IPS-11a (cell line): ENCODE measurements at regions not wholly inside any gene's neighbourhood (a gene's known extent, or its start where the extent isn't known, plus 50 kb on each side); places are given as distances from the start of the nearest gene placed in this dataset.

ENCODE experiments used
- H3K4me3 ChIP-seq: one replicate; pipeline ENCODE4 v1.5.1; 2013; ENCODE audit warnings: low read depth, low read length, control low read depth

GRCh38 chrX:40457406-40457805, 123.4 kb upstream of the ATP6AP2 start:
- no peak overlapping the region for H3K4me3 ChIP-seq

GRCh38 chrX:40452031-40452430, 128.7 kb upstream of the ATP6AP2 start:
- no peak overlapping the region for H3K4me3 ChIP-seq

DNA sequence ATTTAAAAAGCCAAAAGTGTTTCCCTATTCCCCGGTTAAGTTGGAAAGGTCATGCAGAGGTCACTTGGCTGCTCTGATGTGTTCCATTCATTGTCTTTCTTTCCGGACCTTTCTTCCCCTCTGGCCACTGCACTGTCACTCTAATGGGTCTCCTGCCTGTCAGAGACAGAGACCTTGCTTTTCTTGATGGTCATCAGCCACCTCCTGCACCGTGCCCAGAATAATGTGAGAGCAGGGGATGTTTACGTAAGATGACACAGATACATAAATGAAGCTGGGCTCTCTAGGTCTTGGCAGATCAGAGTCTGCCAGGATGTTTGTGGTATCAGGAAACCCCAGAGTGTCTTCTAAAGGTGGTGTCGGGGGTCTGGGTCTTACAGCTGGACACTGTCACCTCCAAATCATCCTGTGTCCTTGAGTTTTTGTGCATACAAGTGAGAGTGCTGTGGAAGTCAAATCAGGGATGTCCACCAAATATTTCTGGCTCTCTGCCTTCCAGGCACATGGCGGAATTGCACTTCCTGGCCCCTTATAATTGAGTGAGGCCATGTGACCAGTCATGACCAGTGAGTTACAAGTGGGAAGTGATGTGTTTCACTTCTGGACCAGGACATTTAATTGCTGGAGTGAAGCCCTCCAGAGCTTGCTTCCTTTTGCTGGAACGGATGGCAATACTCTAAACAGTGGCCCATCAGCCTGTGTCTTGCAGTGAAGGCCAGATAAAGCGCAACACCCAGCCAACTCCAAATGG, 130.6 kb upstream of the ATP6AP2 start:
- no peak overlapping the region for H3K4me3 ChIP-seq

- no peak overlapping the region for H3K4me3 ChIP-seq
These were observed 131.4 kb upstream of the ATP6AP2 start for GRCh38 chrX:40449396-40449795.

DNA sequence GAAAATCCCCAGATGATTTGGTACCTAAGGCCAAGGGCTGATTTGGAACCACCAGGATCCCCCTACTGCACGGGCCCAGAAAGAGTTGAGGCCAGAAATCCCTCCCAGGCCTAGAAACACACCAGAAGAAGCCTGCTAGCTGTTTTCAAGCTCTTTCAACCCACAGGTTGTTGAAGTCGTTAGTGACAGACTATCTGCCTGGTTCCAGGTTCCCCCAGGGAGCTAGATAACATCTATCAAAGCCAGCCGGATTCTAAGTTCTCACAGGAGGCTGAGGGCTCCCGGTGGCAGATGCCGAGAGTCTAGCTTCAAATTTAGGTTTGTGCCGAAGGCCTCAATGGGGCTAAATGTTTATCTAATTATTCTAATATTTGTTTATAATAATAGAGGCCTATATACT, 132.0 kb upstream of the ATP6AP2 start:
- H3K4me3 ChIP-seq = no peak overlapping the region

GRCh38 chrX:40446921-40447320, 133.8 kb upstream of the ATP6AP2 start:
- H3K4me3 ChIP-seq = no peak overlapping the region

GRCh38 chrX:40445691-40446090, 135.1 kb upstream of the ATP6AP2 start:
- no peak overlapping the region for H3K4me3 ChIP-seq

DNA sequence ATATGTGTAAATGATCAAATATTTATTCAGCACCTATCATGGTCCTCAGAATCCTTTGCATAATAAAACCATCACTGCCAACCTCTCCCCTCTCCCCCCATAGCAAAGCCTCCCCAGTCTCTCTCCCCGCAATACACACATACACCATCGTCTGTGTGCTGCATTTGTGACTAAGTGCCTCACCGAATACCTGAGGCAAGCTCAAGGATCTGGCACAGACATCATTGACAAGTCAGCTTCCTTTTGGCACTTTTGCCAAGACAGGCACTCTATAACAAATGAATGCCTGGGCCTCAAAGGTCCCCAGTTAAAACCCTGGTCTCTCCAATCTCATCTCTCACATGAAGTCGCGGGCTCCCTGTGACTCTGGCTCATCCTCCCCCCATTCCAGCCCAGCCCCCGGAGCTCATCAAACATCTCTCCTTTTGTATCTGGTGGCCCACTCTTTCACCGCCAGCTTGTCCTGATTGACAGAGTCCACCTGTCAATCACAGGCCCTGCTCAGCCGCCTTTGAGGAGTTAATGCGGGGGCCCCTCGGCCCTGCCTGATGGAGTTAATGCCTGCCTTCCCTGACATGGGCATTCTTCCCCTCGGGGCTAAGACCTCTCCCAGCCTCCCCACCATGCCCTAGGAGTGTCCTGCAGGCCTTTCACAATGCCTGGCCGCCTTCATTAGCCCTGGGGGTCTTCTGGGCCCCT, 135.8 kb upstream of the ATP6AP2 start:
- H3K4me3 ChIP-seq = no peak overlapping the region

DNA sequence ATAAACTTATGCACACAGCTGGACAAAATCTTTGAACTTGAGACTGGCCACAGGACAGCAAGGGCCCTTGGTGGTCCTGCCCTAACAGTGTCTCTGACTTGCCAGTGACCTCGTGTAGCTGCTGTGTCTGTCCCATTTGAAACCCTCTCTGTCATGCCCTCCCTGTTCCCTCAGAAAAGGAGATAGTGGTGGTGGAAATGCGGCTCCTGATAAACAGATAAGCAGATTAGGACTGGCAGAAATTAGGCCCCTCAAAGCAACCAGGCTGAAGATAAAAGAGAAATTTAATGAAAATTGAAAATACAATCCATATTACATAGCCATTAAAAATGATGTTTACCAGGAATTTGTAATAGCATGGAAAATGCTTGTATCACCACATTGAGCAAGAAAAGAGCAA, 136.6 kb upstream of the ATP6AP2 start:
- H3K4me3 ChIP-seq = no peak overlapping the region

GRCh38 chrX:40440866-40441265, 139.9 kb upstream of the ATP6AP2 start:
- H3K4me3 ChIP-seq = no peak overlapping the region

GRCh38 chrX:40439625-40440532, 140.9 kb upstream of the ATP6AP2 start:
- H3K4me3 ChIP-seq = no peak overlapping the region

DNA sequence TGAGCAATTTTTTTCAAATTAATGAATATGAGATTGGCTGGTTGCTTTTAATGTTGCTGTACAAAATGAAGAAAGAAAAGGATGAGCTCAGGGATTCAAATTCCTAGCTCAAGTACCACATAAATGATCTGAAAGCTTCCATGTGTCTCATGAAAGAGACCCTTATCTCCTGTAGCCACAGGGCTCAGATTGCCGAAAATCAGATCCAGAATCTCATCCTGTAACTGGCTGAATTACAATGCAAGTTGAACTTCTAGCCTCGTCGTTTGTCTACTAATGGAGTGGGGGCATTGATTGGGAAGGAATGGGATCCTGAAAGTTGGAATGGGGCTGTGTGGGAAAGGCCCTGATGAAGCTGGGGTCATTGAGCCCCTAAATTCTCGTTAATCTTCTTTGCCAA, 143.4 kb upstream of the ATP6AP2 start:
- no peak overlapping the region for H3K4me3 ChIP-seq

DNA sequence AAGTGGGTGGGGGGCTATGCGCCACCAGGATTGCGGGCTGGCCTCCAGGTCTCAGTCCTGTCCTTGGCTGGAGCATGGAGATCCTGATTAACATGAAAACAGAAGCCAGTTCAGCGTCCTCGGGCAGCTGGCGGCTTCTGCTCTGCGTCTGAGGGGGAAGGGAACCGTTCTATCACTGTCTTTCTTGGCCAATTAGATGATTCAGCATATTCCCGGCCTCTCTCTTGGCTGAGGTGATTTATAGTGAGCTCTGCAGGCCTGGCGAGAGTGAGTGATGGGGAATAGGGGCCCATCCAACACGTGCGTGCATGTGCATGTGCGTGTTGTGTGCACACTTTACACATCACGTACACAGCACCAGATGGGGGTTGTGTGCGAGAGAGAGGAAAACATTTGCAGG, 145.8 kb upstream of the ATP6AP2 start:
- H3K4me3 ChIP-seq = no peak overlapping the region

DNA sequence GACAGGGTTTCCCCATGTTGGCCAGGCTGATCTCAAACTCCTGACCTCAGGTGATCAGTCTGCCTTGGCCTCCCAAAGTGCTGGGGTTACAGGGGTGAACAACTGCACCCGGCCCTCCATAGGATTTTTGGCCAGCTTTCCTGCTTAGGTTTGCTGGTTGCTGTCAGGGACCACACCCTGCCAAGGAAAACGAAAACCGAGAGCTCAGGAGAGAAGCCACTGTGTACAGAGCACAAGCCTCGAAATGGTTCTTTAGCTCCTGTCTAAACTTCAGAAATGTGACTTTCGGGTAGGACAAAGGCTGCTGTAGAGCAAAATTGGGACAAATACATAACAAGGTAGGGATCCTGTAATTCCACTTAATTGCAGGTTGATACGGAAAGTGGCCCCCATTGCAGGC, 146.3 kb upstream of the ATP6AP2 start:
- H3K4me3 ChIP-seq = no peak overlapping the region

DNA sequence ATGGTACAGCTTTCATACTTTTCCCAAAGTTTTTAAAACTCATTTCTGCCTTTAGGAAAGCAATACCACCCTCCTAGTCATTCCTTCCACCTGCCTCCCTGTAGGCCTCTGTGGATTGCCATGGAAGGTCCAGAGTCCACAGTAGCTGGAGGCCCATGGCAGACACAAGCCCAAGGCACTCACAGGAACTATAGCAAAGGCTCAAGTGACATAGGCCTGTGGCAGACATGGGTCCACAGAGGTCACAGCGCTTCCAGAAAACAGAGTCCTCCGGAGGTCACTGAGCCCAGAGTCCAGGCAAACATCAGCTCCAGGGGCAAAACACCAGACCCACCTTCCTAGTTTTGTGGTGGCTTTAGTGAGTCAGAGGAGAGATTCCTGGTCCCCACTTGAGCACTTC, 147.6 kb upstream of the ATP6AP2 start:
- H3K4me3 ChIP-seq = no peak overlapping the region

- no peak overlapping the region for H3K4me3 ChIP-seq
These were observed 156.5 kb upstream of the ATP6AP2 start for GRCh38 chrX:40424259-40424658.

GRCh38 chrX:40423299-40423698, 157.5 kb upstream of the ATP6AP2 start:
- no peak overlapping the region for H3K4me3 ChIP-seq

DNA sequence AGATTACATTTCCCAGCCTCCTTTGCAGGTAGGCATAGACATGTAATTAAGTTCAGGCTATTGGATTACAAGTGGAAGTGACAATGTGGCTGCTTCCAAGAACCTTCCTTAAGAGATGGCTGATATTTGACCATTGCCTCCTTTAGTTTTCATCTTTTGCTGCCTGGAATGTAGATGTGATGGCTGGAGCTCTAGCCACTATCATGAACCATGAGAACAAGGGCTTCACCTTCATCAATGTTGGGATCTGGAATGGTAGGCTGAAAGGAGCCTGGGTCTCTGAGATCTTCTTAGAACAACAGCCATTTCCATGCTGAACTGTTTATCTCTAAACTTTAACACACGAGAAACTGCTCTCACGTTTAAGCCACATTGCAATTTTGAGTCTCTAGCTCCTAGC, 158.7 kb upstream of the ATP6AP2 start:
- no peak overlapping the region for H3K4me3 ChIP-seq

- no peak overlapping the region for H3K4me3 ChIP-seq
These were observed 159.7 kb upstream of the ATP6AP2 start for GRCh38 chrX:40420899-40421729.

- H3K4me3 ChIP-seq = no peak overlapping the region
These were observed 162.0 kb upstream of the ATP6AP2 start for GRCh38 chrX:40418813-40419195.
